ENCODE measurements at regions not wholly inside any gene's neighbourhood (a gene's known extent, or its start where the extent isn't known, plus 50 kb on each side); places are given as distances from the start of the nearest gene placed in this dataset.

- TF ChIP-seq POLR2A (IDR thresholded peaks at IDR 0.05) (no peak), CTCF (IDR thresholded peaks at IDR 0.05) (no peak)
Measured at GRCh38 chr3:65138556-65138955, 450.8 kb upstream of the ADAMTS9 start.
